ENCODE measurements at regions not wholly inside any gene's neighbourhood (a gene's known extent, or its start where the extent isn't known, plus 50 kb on each side); places are given as distances from the start of the nearest gene placed in this dataset.

GRCh38 chrX:115892787-115893671 lies 277.5 kb upstream of the AGTR2 start (continued):
- TF ChIP-seq ZSCAN20 (CRISPR knock-in tag; IDR thresholded peaks at IDR 0.05; ENCODE audit: borderline replicate concordance) (no peak), ZNF292 (CRISPR knock-in tag; IDR thresholded peaks at IDR 0.05; ENCODE audit: borderline replicate concordance, low read depth) (no peak), SMAD3 (CRISPR knock-in tag; IDR thresholded peaks at IDR 0.05) (peak; percentile 33; the same call in 1 of the 2 replicates), CEBPZ (IDR thresholded peaks at IDR 0.05; ENCODE audit: low read length) (no peak), THAP9 (CRISPR knock-in tag; IDR thresholded peaks at IDR 0.05; ENCODE audit: borderline replicate concordance) (no peak; the same call in 1 of the 2 replicates), NONO (IDR thresholded peaks at IDR 0.05) (no peak), NONO (CRISPR knock-in tag; conservative IDR thresholded peaks at IDR 0.05) (no peak)
- TF ChIP-seq, protein P1, sequence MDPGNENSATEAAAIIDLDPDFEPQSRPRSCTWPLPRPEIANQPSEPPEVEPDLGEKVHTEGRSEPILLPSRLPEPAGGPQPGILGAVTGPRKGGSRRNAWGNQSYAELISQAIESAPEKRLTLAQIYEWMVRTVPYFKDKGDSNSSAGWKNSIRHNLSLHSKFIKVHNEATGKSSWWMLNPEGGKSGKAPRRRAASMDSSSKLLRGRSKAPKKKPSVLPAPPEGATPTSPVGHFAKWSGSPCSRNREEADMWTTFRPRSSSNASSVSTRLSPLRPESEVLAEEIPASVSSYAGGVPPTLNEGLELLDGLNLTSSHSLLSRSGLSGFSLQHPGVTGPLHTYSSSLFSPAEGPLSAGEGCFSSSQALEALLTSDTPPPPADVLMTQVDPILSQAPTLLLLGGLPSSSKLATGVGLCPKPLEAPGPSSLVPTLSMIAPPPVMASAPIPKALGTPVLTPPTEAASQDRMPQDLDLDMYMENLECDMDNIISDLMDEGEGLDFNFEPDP (CRISPR knock-in tag; conservative IDR thresholded peaks at IDR 0.05): no peak
- TF ChIP-seq, protein P2, sequence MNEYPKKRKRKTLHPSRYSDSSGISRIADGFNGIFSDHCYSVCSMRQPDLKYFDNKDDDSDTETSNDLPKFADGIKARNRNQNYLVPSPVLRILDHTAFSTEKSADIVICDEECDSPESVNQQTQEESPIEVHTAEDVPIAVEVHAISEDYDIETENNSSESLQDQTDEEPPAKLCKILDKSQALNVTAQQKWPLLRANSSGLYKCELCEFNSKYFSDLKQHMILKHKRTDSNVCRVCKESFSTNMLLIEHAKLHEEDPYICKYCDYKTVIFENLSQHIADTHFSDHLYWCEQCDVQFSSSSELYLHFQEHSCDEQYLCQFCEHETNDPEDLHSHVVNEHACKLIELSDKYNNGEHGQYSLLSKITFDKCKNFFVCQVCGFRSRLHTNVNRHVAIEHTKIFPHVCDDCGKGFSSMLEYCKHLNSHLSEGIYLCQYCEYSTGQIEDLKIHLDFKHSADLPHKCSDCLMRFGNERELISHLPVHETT (CRISPR knock-in tag; conservative IDR thresholded peaks at IDR 0.05): no peak
